ENCODE measurements at regions not wholly inside any gene's neighbourhood (a gene's known extent, or its start where the extent isn't known, plus 50 kb on each side); places are given as distances from the start of the nearest gene placed in this dataset.

DNA sequence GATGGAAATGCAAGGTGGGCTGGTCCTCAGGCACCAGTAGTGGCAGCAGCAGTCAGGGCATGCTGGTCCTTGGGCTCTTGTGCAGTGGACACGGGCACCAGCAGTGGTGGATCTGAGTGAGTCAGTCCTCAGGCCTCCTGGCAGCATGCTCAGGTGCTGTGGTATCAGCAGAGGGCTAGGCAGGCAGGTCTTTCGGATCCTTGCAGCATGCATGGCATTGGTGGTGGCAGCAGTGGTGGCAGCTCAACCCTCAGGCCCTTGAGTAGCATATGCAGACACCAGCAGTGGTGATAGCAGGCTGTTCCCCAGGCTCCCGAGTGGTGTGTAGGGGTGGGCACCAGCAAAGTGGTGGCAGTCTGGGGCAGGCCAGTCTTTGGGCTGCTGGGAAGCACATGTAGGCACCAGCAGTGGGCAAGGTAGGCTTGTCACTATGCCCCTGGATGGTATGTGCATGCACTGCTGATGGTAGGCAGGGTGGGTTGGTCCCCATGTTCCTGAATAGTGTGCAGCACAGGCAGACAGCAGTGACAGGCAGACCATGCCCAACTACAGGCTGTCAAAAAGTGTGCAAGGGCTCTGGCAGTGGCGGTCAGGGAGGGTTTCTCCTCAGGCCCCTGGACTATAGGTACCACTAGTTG lies 606.0 kb downstream of the ADCYAP1 start:
- TF ChIP-seq SP1 (IDR thresholded peaks at IDR 0.05) (no peak), BHLHE40 (IDR thresholded peaks at IDR 0.05; ENCODE audit: borderline replicate concordance) (no peak), FOXA1 (IDR thresholded peaks at IDR 0.05) (no peak)

Data from HEK293T (cell line).